RWPE1 (cell line): ENCODE measurements at regions not wholly inside any gene's neighbourhood (a gene's known extent, or its start where the extent isn't known, plus 50 kb on each side); places are given as distances from the start of the nearest gene placed in this dataset.
"Not testable (repeated sequence)": the region's sequence is repeated elsewhere in the genome, so short reads cannot be mapped to it uniquely, and the experiment has no call there.

Experiments used
- CTCF ChIA-PET: fragments of 350-600 bp; sonication (Branson Sonifier 250); formaldehyde crosslinking; extraction: SDS; loops from one replicate; lab custom pipeline; 2021; lab: Yijun Ruan, JAX
- POLR2A ChIA-PET: fragments of 400-600 bp; formaldehyde crosslinking; extraction: SDS; loops from one replicate; lab custom pipeline; 2020; ENCODE audit warnings: antibody characterized with exemption; ENCODE audit not compliant: low non-redundant PET; lab: Yijun Ruan, JAX
- DNase-seq: peaks from one replicate; pipeline ENCODE4 v3.0.0; 2012; ENCODE audit warnings: low spot score
- H3K27ac ChIP-seq: fragments of 450-650 bp; 2 replicates; pipeline ENCODE4 v1.5.1; 2017
- TF ChIP-seq, protein P1 (sequence below): fragments of 450-650 bp; conservative IDR thresholded peaks from 2 replicates; pipeline ENCODE4 v1.5.1; 2017; ENCODE audit warnings: low read depth, mild to moderate bottlenecking

GRCh38 chr13:80904386-80904785, 563.5 kb upstream of the SPRY2 start:
- ChIA-PET POLR2A (no interaction called here), CTCF (interaction anchor here (0.6 kb wide), 1 partner anchor 35 kb away, joined by 3 read pairs; no protein-coding TSS in a partner anchor)
- TF ChIP-seq, protein P1, sequence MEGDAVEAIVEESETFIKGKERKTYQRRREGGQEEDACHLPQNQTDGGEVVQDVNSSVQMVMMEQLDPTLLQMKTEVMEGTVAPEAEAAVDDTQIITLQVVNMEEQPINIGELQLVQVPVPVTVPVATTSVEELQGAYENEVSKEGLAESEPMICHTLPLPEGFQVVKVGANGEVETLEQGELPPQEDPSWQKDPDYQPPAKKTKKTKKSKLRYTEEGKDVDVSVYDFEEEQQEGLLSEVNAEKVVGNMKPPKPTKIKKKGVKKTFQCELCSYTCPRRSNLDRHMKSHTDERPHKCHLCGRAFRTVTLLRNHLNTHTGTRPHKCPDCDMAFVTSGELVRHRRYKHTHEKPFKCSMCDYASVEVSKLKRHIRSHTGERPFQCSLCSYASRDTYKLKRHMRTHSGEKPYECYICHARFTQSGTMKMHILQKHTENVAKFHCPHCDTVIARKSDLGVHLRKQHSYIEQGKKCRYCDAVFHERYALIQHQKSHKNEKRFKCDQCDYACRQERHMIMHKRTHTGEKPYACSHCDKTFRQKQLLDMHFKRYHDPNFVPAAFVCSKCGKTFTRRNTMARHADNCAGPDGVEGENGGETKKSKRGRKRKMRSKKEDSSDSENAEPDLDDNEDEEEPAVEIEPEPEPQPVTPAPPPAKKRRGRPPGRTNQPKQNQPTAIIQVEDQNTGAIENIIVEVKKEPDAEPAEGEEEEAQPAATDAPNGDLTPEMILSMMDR: no peak
- DNase-seq: no peak
- no peak overlapping the region for H3K27ac ChIP-seq

- POLR2A ChIA-PET: no interaction called here
- CTCF ChIA-PET: interaction anchor here (0.6 kb wide), 1 partner anchor 35 kb away, joined by 3 read pairs; no protein-coding TSS in a partner anchor
- TF ChIP-seq, protein P1: no peak
- DNase-seq: no peak
- no peak overlapping the region for H3K27ac ChIP-seq
Observed at GRCh38 chr13:80903911-80904310, 563.0 kb upstream of the SPRY2 start.

- POLR2A ChIA-PET: no interaction called here
- CTCF ChIA-PET: no interaction called here
- H3K27ac ChIP-seq: no peak overlapping the region
Observed at GRCh38 chr13:80901530-80901929, 560.6 kb upstream of the SPRY2 start.

DNA sequence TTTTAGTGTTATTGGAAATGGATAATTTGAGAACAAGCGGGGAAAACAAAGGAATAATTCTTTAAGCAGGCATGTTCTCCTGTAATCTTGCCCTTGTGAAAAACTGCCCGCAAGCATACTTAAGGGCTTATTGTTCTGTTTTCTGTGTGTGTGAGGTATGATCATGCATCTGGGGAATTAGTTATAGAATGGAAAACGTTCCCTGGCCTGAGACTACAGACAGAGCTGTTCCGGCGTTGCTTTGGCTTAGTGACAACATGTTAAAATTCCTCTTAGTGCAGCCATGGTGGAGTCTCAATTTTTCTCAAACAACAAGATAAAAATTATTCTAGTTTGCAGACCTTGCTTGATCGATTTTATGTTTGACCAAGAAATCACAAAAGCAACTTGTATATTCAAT, 560.2 kb upstream of the SPRY2 start:
- POLR2A ChIA-PET: no interaction called here
- DNase-seq: no peak
- TF ChIP-seq, protein P1: no peak
- H3K27ac ChIP-seq: no peak overlapping the region
- CTCF ChIA-PET: no interaction called here

More at GRCh38 chr13:80901530-80901929, 560.6 kb upstream of the SPRY2 start:
- no peak for DNase-seq
- TF ChIP-seq, protein P1: no peak

GRCh38 chr13:80900561-80900960, 559.6 kb upstream of the SPRY2 start:
- POLR2A ChIA-PET: no interaction called here
- DNase-seq: no peak
- H3K27ac ChIP-seq: no peak overlapping the region
- CTCF ChIA-PET: no interaction called here
- TF ChIP-seq, protein P1: no peak

DNA sequence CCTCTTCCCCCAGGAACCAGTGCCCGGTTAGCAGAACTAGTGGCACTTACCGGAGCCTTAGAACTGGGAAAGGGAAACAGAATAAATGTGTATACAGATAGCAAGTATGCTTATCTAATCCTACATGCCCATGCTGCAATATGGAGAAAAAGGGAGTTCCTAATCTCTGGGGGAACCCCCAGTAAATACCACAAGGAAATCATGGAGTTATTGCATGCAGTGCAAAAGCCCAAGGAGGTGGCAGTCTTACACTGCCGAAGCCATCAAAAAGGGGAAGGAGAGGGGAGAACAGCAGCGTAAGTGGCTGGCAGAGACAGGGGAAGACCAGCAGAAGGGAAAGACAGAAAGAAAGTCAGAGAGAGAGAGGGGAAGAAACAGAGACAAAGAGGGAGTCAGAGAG, 556.7 kb upstream of the SPRY2 start:
- CTCF ChIA-PET: interaction anchor here (0.8 kb wide), 1 partner anchor 36 kb away, joined by 3 read pairs; no protein-coding TSS in a partner anchor
- POLR2A ChIA-PET, DNase-seq, H3K27ac ChIP-seq: not testable (repeated sequence)

GRCh38 chr13:80894917-80895316, 554.0 kb upstream of the SPRY2 start:
- POLR2A ChIA-PET: no interaction called here
- H3K27ac ChIP-seq: no peak overlapping the region
- CTCF ChIA-PET: no interaction called here
- TF ChIP-seq, protein P1: no peak
- no peak for DNase-seq
